Superior temporal gyrus (tissue), 1 donor: ENCODE measurements at regions not wholly inside any gene's neighbourhood (a gene's known extent, or its start where the extent isn't known, plus 50 kb on each side); places are given as distances from the start of the nearest gene placed in this dataset.
A peak's percentile ranks its signal among the peaks of the same experiment; 100 is the strongest.

Experiments used
- DNase-seq: peaks from one replicate; pipeline ENCODE4 v3.0.0-alpha.2; 2016; ENCODE audit errors: extremely low spot score

GRCh38 chr2:204473224-204473623 is 72.1 kb upstream of the PARD3B start:
- no peak for DNase-seq

DNA sequence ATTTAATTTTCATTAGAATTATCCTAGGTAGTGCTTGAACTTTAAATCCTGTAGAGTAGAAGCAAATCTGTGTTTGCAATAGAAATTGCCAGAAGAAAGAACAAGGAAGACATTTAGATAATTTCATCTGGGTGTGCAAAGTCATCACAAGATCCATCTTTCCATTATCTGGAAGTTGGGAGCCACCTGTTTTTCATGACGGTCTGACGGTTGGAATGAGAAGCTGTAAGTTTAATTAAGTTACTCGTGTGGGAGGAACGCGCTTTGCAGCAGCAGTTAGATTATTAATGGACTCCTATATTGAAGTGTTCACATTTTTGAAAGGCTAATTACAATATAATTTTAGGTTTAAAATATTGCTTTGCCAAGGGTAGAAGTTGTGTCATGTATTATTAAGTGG is 69.9 kb upstream of the PARD3B start:
- no peak for DNase-seq

DNA sequence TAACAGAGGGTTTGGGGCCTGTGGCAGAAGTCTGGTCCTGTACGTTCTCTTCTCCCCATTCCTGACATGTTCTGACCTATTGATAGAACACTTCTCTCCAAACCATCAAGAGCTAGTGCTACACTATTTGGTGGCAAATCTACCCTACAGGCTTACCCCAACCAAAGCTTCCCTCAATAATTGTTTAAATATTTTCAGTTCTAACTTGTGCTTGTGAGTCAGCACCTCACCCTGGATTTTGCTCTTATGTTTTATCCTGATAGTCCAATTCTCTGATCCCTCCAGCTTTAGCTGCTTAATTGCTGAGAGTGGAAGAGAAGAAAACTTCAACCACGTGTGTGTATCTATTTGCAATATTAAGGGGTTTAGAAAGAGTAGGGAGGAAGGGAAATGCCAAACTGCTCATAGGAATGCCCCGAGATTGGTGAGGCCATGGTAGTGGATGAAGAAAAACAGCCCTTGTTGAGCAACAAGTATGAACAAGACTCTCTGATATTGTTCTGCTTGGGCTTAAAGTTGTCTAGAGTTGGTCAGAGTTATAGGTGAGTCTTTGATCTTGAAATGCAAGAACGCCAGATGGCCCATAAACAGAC is 67.8 kb upstream of the PARD3B start:
- no peak for DNase-seq

DNA sequence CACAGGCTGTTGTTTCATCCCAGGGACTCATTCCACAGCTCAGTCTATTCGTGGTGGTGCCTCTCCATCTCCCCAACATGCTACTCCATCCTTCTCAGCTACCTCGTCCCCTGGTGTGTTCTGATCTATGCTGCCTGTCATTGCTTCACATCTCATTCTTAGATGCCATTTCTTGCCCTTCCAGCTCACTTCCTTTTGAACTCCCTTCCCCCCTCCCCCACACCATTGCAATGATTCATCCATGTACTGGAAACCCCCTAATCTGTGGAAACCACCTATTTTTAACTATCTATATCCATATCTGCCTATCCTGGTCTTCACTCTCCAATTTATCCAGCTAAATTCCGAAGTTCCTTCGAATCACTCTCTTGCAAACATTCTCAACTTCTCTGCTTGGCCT is 65.7 kb upstream of the PARD3B start:
- no peak for DNase-seq

GRCh38 chr2:204480676-204481075 is 64.6 kb upstream of the PARD3B start:
- no peak for DNase-seq

DNA sequence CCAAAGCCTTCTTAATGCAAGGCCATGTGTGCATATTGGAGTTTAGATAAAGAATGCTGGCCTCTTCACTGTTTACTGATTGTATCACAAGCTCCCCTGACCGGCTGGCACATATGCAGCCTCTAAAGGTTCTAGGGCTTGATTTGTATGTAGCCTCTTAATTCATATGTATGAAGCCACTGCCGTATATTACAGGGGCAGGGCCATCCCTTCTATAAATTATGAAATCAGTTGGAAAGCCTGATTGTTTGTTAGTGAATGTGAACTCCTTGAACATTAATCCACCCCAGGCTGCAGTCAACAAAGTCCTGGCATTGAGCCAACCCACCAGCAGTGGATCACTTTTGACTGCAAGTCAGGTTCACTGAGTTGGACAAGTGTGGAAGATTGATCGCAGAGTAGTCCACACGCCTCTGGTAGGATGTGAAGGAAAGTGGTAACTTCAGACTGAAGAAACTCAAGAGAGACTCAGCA is 61.6 kb upstream of the PARD3B start:
- no peak for DNase-seq

DNA sequence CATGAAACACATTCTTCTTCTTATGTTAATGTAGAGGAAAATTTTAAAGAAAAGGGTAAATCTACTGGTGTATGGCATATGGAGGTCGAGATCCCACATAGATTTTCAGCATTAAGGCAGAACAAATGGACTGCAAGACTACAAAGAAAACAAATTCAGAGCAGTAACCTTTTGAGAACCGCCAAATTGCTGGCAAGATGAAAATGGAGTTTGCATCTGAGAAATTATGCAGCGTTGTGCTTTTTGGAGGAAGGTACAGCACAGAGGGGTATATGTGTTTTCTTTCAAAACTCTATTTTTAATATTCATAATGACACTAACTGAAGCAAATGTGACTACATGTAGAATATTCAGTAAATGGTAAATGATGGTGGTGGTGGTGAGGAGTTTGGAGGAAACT is 59.0 kb upstream of the PARD3B start:
- DNase-seq, result no peak

DNA sequence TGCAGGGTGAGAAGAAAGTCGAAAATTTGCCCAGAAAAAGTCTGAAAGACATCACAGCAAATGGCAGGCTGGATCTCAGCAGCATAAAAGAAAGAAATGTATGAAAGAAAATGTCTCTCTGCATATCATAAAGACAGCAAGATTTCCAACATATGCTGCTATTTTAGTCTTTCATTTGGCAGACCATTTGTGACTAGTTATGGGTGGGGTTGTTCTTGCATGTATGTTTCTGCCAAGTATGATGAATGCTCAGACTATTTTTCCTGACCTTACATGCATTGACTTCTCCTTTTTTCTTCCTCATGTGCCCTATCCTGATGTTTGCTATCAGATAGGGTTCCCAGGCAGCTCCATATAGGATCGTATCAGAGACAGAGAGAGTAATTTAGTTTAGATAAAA is 58.5 kb upstream of the PARD3B start:
- DNase-seq, result no peak

DNA sequence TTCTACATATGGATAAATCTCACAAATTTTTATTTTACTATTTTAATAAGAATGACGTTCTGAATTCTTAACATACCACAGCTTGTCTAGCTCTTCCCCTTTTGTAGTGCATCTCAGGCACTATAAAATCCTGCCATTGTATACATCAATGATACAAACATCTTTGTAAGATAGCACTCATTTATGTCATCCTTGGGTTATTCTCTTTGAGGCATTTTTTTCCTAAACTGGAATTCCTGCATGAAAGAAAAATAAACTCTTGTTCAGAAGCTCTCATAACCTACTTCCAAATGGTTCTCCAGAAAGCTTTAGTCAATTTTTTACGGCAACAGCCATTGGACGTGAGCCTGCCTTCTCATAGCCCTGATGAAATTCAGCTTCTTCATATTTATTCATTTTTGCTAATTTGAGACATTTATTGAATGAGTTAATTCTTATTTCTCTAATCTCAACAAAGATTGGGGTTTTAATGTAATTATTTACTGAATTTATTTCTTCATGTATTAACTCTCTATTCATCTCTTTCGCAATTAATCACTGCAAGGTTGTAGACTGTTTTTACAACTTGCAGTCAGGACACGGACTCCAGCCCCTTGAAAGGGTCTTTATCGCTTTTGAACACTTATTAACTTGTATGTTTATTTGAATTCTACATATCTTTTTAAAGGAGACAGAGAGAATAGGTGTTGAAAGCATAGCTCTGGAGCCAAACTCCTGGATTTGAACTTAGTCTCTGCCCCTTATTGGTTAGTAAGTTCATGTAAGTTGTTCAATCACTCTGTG is 57.6 kb upstream of the PARD3B start:
- DNase-seq, result no peak

GRCh38 chr2:204491528-204491927 is 53.7 kb upstream of the PARD3B start:
- DNase-seq, result no peak

DNA sequence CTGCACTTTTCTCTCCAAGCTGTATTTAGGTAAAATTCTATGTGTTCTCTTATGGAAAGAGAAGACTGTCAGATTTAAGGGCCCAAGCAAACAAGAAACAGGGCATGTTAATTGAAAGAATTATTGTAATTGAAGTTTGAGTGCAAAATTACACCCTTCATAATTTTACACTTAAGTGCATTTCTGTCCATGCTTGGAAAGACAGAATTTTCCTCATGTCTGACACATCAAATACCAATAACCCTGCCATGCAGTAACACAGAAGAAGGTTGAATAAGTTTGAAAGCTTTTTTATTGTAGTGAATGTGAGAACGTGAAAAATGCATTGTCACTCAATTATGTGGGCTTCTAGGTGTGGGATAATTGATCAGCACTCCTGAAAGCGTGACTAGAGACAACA is 52.9 kb upstream of the PARD3B start:
- no peak for DNase-seq

GRCh38 chr2:204494681-204495080 is 50.6 kb upstream of the PARD3B start:
- DNase-seq, result no peak

DNA sequence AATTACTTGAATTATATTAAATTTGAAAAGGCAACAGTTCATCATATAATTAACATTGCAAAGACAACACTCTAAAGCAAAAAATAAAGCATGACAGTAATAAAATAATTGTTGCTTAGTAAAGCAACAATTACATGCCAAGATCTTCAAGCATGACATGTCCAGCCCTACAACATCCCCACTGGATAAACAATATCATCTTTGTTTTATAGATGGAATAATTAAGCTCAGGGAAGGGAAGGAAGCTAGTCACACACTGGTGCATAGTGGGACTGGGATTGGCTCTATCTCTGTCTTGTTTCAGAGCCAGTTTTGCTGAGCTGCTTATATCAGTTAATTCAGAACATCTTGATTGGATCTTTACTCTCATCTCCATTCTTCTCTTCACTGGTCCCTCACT is 49.9 kb upstream of the PARD3B start:
- DNase-seq, result peak; percentile 35
